Neural cell (in vitro differentiated cells): ENCODE measurements at regions not wholly inside any gene's neighbourhood (a gene's known extent, or its start where the extent isn't known, plus 50 kb on each side); places are given as distances from the start of the nearest gene placed in this dataset.

Source experiments
- H2AFZ ChIP-seq: fragments of 200-600, 300-800 bp; sonication (generic), shearing (Covaris generic); 2 replicates; pipeline ENCODE4 v1.6.0; 2014; ENCODE audit warnings: low read depth, mild to moderate bottlenecking, antibody characterized with exemption, low read length, moderate library complexity
- H3F3A ChIP-seq: fragments of 200-600 bp; shearing (Covaris generic); 2 replicates; pipeline ENCODE4 v1.6.1; 2016; ENCODE audit warnings: mild to moderate bottlenecking, moderate library complexity, mixed read lengths, antibody characterized with exemption, low read length; ENCODE audit not compliant: insufficient read depth, poor library complexity, severe bottlenecking
- H3K27ac ChIP-seq: fragments of 200-600, 300-800 bp; sonication (generic), shearing (Covaris generic); 2 replicates; pipeline ENCODE4 v1.5.1; 2014; ENCODE audit warnings: mild to moderate bottlenecking, low read length, moderate library complexity
- H3K27me3 ChIP-seq: fragments of 300-800, 200-600 bp; sonication (generic), shearing (Covaris generic); 2 replicates; pipeline ENCODE4 v1.6.0; 2014; ENCODE audit warnings: mild to moderate bottlenecking, low read depth, low read length, moderate library complexity; ENCODE audit not compliant: insufficient read depth
- H3K36me3 ChIP-seq: fragments of 300-800, 200-600 bp; sonication (generic), shearing (Covaris generic); 2 replicates; pipeline ENCODE4 v1.5.1; 2014; ENCODE audit warnings: mild to moderate bottlenecking, antibody characterized with exemption, low read length, moderate library complexity; ENCODE audit not compliant: insufficient read depth
- H3K4me2 ChIP-seq: fragments of 300-800, 200-600 bp; sonication (generic), shearing (Covaris generic); 2 replicates; pipeline ENCODE4 v1.6.0; 2014; ENCODE audit warnings: mild to moderate bottlenecking, low read length
- H3K4me3 ChIP-seq: fragments of 300-800, 200-600 bp; sonication (generic), shearing (Covaris generic); 2 replicates; pipeline ENCODE4 v1.5.1; 2014; ENCODE audit warnings: mild to moderate bottlenecking, low read length, moderate library complexity
- H3K79me2 ChIP-seq: fragments of 200-600 bp; shearing (Covaris generic); replicated peaks from 2 replicates; pipeline ENCODE4 v1.6.0; 2014; ENCODE audit warnings: mild to moderate bottlenecking, low read length, moderate library complexity; ENCODE audit not compliant: insufficient read depth
- H3K9ac ChIP-seq: fragments of 300-800, 200-600 bp; sonication (generic), shearing (Covaris generic); 2 replicates; pipeline ENCODE4 v1.6.1; 2016; ENCODE audit warnings: mild to moderate bottlenecking, low read length, mixed read lengths
- H3K9me2 ChIP-seq: fragments of 200-600 bp; shearing (Covaris generic); 2 replicates; pipeline ENCODE4 v1.6.1; 2016; ENCODE audit warnings: mild to moderate bottlenecking, low read length, mixed read lengths; ENCODE audit not compliant: insufficient read depth
- H3K9me3 ChIP-seq: fragments of 200-600, 300-800 bp; sonication (generic), shearing (Covaris generic); 2 replicates; pipeline ENCODE4 v1.6.1; 2016; ENCODE audit warnings: mild to moderate bottlenecking, mixed run types, low read length, moderate library complexity, mixed read lengths
- H4K20me1 ChIP-seq: fragments of 200-600 bp; shearing (Covaris generic); 2 replicates; pipeline ENCODE4 v1.6.1; 2016; ENCODE audit warnings: mild to moderate bottlenecking, mixed run types; ENCODE audit not compliant: insufficient read depth
- EP300 ChIP-seq: fragments of 450-650 bp; conservative IDR thresholded peaks from 2 replicates; pipeline ENCODE4 v1.6.1; 2014; ENCODE audit warnings: antibody characterized with exemption, mild to moderate bottlenecking, moderate library complexity; ENCODE audit not compliant: poor library complexity, severe bottlenecking
- EZH2 ChIP-seq: fragments of 200-600, 300-800 bp; shearing (Covaris generic), sonication (generic); IDR thresholded peaks from 2 replicates; pipeline ENCODE4 v1.6.1; 2014; ENCODE audit warnings: antibody characterized with exemption, low read length, borderline replicate concordance, mild to moderate bottlenecking; ENCODE audit not compliant: insufficient read depth, poor library complexity, severe bottlenecking
- MXI1 ChIP-seq: fragments of 450-650 bp; conservative IDR thresholded peaks from 2 replicates; pipeline ENCODE4 v1.6.1; 2014; ENCODE audit warnings: antibody characterized with exemption, mild to moderate bottlenecking; ENCODE audit not compliant: poor library complexity, severe bottlenecking
- POLR2AphosphoS5 ChIP-seq: IDR thresholded peaks from 2 replicates; pipeline ENCODE4 v1.6.1; 2012
- RAD21 ChIP-seq: fragments of 450-650 bp; conservative IDR thresholded peaks from 2 replicates; pipeline ENCODE4 v1.6.1; 2014; ENCODE audit warnings: antibody characterized with exemption, mild to moderate bottlenecking, moderate library complexity
- SMC3 ChIP-seq: fragments of 450-650 bp; conservative IDR thresholded peaks from 2 replicates; pipeline ENCODE4 v1.6.1; 2014; ENCODE audit warnings: antibody characterized with exemption, mild to moderate bottlenecking, moderate library complexity; ENCODE audit not compliant: poor library complexity
- TAF1 ChIP-seq: IDR thresholded peaks from 2 replicates; pipeline ENCODE4 v1.6.1; 2012; ENCODE audit warnings: low read depth
- TF ChIP-seq, protein P1 (sequence below): IDR thresholded peaks from 2 replicates; pipeline ENCODE4 v1.6.1; 2012; ENCODE audit warnings: borderline replicate concordance
- TF ChIP-seq, protein P2 (sequence below): fragments of 450-650 bp; IDR thresholded peaks from 2 replicates; pipeline ENCODE4 v1.5.1; 2014; ENCODE audit warnings: antibody characterized with exemption, mild to moderate bottlenecking, moderate library complexity; ENCODE audit not compliant: poor library complexity, severe bottlenecking

GRCh38 chr21:16821588-16821987 lies 691.3 kb upstream of the CXADR start:
- TF ChIP-seq MXI1 (no peak), RAD21 (no peak), POLR2AphosphoS5 (no peak), EP300 (no peak), TAF1 (no peak)
- TF ChIP-seq, protein P1, sequence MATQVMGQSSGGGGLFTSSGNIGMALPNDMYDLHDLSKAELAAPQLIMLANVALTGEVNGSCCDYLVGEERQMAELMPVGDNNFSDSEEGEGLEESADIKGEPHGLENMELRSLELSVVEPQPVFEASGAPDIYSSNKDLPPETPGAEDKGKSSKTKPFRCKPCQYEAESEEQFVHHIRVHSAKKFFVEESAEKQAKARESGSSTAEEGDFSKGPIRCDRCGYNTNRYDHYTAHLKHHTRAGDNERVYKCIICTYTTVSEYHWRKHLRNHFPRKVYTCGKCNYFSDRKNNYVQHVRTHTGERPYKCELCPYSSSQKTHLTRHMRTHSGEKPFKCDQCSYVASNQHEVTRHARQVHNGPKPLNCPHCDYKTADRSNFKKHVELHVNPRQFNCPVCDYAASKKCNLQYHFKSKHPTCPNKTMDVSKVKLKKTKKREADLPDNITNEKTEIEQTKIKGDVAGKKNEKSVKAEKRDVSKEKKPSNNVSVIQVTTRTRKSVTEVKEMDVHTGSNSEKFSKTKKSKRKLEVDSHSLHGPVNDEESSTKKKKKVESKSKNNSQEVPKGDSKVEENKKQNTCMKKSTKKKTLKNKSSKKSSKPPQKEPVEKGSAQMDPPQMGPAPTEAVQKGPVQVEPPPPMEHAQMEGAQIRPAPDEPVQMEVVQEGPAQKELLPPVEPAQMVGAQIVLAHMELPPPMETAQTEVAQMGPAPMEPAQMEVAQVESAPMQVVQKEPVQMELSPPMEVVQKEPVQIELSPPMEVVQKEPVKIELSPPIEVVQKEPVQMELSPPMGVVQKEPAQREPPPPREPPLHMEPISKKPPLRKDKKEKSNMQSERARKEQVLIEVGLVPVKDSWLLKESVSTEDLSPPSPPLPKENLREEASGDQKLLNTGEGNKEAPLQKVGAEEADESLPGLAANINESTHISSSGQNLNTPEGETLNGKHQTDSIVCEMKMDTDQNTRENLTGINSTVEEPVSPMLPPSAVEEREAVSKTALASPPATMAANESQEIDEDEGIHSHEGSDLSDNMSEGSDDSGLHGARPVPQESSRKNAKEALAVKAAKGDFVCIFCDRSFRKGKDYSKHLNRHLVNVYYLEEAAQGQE = no peak
- Histone ChIP-seq H3K79me2 (no peaks in the 10 kb centered on the region), H3K9me2 (no peaks in the 10 kb centered on the region), H3K36me3 (no peaks in the 10 kb centered on the region), H3K4me3 (no peak overlapping the region), H3K4me2 (no peak overlapping the region), H3K27me3 (no peaks in the 10 kb centered on the region), H2AFZ (no peak overlapping the region), H3K9ac (no peak overlapping the region), H3F3A (no peaks in the 10 kb centered on the region), H4K20me1 (no peaks in the 10 kb centered on the region), H3K27ac (no peak overlapping the region), H3K9me3 (no peaks in the 10 kb centered on the region)

DNA sequence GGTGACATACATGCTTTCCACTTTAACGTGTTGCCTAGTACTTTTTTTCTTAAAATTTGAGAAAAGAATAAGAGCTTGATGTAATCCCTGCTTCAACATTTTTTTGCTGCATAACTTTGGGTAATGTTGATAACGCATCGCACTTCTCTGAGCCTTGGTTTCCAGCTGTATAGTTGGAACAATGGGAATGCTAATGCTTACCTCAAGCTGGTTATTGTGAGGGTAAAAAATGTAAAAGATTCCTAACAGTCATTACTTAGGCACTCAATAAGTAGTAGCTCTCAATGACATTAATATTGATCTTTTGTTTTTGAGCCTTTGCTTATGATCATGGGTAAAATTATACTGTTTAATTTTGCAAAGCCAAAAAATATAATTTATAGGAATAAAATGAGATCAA lies 683.3 kb upstream of the CXADR start:
- no peak overlapping the region for H2AFZ ChIP-seq
- no peak overlapping the region for H3K27ac ChIP-seq
- H3K27me3 ChIP-seq = no peaks in the 10 kb centered on the region
- no peak overlapping the region for H3K4me2 ChIP-seq
- H3K4me3 ChIP-seq = no peak overlapping the region
- H3K9me2 ChIP-seq = no peaks in the 10 kb centered on the region
- H3K9ac ChIP-seq = no peak overlapping the region
- H3K9me3 ChIP-seq = no peaks in the 10 kb centered on the region
- H3F3A ChIP-seq = no peaks in the 10 kb centered on the region
- H4K20me1 ChIP-seq = no peaks in the 10 kb centered on the region
- TF ChIP-seq TAF1 (no peak), POLR2AphosphoS5 (no peak), EZH2 (no peak), RAD21 (no peak), MXI1 (no peak), SMC3 (no peak), EP300 (no peak)
- TF ChIP-seq, protein P2, sequence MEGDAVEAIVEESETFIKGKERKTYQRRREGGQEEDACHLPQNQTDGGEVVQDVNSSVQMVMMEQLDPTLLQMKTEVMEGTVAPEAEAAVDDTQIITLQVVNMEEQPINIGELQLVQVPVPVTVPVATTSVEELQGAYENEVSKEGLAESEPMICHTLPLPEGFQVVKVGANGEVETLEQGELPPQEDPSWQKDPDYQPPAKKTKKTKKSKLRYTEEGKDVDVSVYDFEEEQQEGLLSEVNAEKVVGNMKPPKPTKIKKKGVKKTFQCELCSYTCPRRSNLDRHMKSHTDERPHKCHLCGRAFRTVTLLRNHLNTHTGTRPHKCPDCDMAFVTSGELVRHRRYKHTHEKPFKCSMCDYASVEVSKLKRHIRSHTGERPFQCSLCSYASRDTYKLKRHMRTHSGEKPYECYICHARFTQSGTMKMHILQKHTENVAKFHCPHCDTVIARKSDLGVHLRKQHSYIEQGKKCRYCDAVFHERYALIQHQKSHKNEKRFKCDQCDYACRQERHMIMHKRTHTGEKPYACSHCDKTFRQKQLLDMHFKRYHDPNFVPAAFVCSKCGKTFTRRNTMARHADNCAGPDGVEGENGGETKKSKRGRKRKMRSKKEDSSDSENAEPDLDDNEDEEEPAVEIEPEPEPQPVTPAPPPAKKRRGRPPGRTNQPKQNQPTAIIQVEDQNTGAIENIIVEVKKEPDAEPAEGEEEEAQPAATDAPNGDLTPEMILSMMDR = no peak
- TF ChIP-seq, protein P1 = no peak
- no peaks in the 10 kb centered on the region for H3K79me2 ChIP-seq
- H3K36me3 ChIP-seq = no peaks in the 10 kb centered on the region
